Activated CD8-positive, alpha-beta T cell treated with anti-CD3 and anti-CD28 coated beads for 36 hours (primary cell): ENCODE measurements at regions not wholly inside any gene's neighbourhood (a gene's known extent, or its start where the extent isn't known, plus 50 kb on each side); places are given as distances from the start of the nearest gene placed in this dataset.

Source experiments
- ATAC-seq: fragments of 200-7000 bp; cut with Tn5 transposase; one replicate; pipeline ENCODE4 v1.10.0; 2021; ENCODE audit warnings: mild to moderate bottlenecking, moderate library complexity
- CTCF ChIA-PET: fragments of 350-600 bp; sonication (Branson Sonifier 250); formaldehyde crosslinking; loops from one replicate; lab custom pipeline; 2021; ENCODE audit warnings: antibody characterized with exemption; lab: Charles Lee
- POLR2A ChIA-PET: fragments of 350-600 bp; sonication (Branson Sonifier 250); formaldehyde crosslinking; loops from one replicate; lab custom pipeline; 2021; ENCODE audit warnings: antibody characterized with exemption; lab: Charles Lee
- DNase-seq: peaks from one replicate; pipeline ENCODE4 v3.0.0-alpha.2; 2020
- H3K27ac Mint-ChIP-seq: one replicate; pipeline ENCODE4 v1.8.0; 2021; ENCODE audit warnings: mild to moderate bottlenecking, mixed read lengths
- H3K27me3 Mint-ChIP-seq: one replicate; pipeline ENCODE4 v1.8.0; 2021; ENCODE audit warnings: mixed read lengths
- H3K36me3 Mint-ChIP-seq: one replicate; pipeline ENCODE4 v1.8.0; 2021; ENCODE audit warnings: low read depth, mixed read lengths
- H3K4me1 Mint-ChIP-seq: one replicate; pipeline ENCODE4 v1.8.0; 2021; ENCODE audit warnings: low read depth, mixed read lengths
- H3K4me3 Mint-ChIP-seq: one replicate; pipeline ENCODE4 v1.8.0; 2021; ENCODE audit warnings: mild to moderate bottlenecking, moderate library complexity, mixed read lengths
- H3K9me3 Mint-ChIP-seq: one replicate; pipeline ENCODE4 v1.8.0; 2021; ENCODE audit warnings: mixed read lengths
- intact Hi-C: fragments of 100-400 bp; cut with micrococcal nuclease; formaldehyde crosslinking; loops from one replicate; pipeline ENCODE4 v1.10.0; 2022
- TF ChIP-seq, protein P1 (sequence below): fragments of 200-600 bp; IDR thresholded peaks from one replicate; pipeline ENCODE4 v1.8.0; 2022; ENCODE audit warnings: antibody characterized with exemption, mild to moderate bottlenecking

DNA sequence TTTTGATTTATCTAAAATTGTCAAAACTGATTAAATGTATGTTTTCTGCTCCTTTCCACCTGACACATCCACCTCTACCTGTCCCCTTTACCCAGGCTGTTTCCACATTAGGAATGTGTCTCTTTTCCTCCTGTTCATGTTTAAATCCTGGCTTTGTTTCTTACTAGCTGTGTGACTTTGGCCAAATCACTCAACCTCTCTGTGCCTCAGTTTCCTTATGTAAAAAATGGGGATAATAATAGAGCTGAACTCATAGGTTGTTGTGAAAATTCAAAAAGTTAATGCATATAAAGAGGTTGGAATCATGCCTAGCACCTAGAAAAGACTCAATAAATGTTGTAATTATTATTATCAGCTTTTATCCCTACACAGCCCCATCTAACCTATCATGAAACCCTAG, 136.8 kb downstream of the NXPE2 start:
- ATAC-seq: no peak
- no peaks in the 10 kb centered on the region for H3K9me3 Mint-ChIP-seq

DNA sequence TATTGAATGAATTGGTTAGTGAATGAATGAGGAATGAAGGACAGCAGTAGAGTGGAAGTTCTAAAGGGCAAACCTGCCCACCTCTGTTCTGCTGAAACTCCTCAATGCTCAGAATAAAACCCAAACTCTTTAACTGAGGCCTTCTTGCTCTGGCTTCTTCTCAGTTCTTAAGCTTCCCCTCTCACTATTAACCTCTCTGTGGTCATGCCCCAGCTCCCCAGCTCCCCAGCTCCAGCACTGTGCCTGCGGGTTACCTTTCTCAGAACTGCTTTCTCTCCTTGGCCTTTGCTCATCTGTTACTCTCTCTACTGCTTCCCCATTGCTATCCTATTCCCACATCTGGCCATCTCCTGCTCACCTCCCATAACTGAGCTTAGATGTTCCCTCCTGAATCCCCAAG, 137.4 kb downstream of the NXPE2 start:
- DNase-seq: no peak
- H3K9me3 Mint-ChIP-seq: no peaks in the 10 kb centered on the region
- H3K4me1 Mint-ChIP-seq: no peaks in the 10 kb centered on the region
- no peak overlapping the region for H3K27ac Mint-ChIP-seq
- no peak for ATAC-seq
- H3K27me3 Mint-ChIP-seq: peaks cover 5% of the 10 kb centered on the region
- H3K36me3 Mint-ChIP-seq: no peaks in the 10 kb centered on the region
- H3K4me3 Mint-ChIP-seq: no peak overlapping the region
- ChIA-PET POLR2A (no interaction called here), CTCF (no interaction called here)
- intact Hi-C loops: no loop called here
- TF ChIP-seq, protein P1, sequence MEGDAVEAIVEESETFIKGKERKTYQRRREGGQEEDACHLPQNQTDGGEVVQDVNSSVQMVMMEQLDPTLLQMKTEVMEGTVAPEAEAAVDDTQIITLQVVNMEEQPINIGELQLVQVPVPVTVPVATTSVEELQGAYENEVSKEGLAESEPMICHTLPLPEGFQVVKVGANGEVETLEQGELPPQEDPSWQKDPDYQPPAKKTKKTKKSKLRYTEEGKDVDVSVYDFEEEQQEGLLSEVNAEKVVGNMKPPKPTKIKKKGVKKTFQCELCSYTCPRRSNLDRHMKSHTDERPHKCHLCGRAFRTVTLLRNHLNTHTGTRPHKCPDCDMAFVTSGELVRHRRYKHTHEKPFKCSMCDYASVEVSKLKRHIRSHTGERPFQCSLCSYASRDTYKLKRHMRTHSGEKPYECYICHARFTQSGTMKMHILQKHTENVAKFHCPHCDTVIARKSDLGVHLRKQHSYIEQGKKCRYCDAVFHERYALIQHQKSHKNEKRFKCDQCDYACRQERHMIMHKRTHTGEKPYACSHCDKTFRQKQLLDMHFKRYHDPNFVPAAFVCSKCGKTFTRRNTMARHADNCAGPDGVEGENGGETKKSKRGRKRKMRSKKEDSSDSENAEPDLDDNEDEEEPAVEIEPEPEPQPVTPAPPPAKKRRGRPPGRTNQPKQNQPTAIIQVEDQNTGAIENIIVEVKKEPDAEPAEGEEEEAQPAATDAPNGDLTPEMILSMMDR: no peak

More for the DNA sequence above, 136.8 kb downstream of the NXPE2 start:
- ChIA-PET CTCF (no interaction called here), POLR2A (no interaction called here)
- no peak for DNase-seq
- TF ChIP-seq, protein P1: no peak
- Mint-ChIP-seq H3K27me3 (peaks cover 5% of the 10 kb centered on the region), H3K4me3 (no peak overlapping the region), H3K27ac (no peak overlapping the region), H3K36me3 (no peaks in the 10 kb centered on the region), H3K4me1 (no peaks in the 10 kb centered on the region)
- intact Hi-C loops: no loop called here

DNA sequence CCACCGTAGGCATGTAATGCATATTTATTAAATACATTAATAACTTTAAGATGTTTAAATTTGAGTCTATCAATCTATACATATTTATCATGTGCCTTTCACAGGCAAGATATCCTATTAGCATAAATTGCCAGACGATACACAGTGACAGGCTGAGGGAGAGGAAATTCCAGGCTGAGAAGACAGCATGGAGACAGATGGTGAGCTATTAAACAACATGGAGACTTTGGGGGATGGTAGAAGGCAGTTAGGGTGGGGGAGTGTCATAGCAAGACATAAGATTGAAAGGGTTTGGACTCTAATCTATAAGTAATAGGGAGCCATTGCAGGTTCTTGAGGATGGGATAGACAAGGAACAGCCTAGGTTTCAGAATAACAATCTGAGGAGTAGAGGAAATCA, 138.5 kb downstream of the NXPE2 start:
- no peaks in the 10 kb centered on the region for H3K9me3 Mint-ChIP-seq
- TF ChIP-seq, protein P1: no peak
- ATAC-seq (no peak), DNase-seq (no peak)
- no peak overlapping the region for H3K4me3 Mint-ChIP-seq
- intact Hi-C loops: no loop called here
- POLR2A ChIA-PET: no interaction called here
- H3K36me3 Mint-ChIP-seq: no peaks in the 10 kb centered on the region
- no peak overlapping the region for H3K27ac Mint-ChIP-seq
- H3K27me3 Mint-ChIP-seq: peaks cover 5% of the 10 kb centered on the region
- CTCF ChIA-PET: no interaction called here
- H3K4me1 Mint-ChIP-seq: no peaks in the 10 kb centered on the region

DNA sequence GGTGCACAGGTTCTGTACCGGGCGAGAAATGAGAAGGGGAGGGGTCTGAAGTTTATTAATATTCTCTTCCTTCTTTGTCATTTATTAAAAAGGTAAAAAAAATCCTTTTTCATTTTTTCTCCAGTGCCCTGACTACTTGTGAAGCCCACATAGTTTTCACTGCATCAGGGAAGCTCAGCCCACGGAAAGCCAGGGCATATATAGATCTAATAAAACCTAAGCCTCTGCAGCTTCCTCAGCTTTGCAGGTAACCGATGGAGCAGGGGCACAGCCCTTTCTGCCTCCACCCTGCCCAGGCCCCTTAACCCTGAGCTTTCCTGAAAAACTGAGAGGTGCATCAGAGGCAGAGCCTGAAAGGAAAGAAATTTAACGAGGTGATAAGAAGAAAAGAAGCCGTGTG, 140.1 kb downstream of the NXPE2 start:
- POLR2A ChIA-PET: interaction anchor here (0.6 kb wide), 1 partner anchor 422 kb away, joined by 3 read pairs; no protein-coding TSS in a partner anchor

DNA sequence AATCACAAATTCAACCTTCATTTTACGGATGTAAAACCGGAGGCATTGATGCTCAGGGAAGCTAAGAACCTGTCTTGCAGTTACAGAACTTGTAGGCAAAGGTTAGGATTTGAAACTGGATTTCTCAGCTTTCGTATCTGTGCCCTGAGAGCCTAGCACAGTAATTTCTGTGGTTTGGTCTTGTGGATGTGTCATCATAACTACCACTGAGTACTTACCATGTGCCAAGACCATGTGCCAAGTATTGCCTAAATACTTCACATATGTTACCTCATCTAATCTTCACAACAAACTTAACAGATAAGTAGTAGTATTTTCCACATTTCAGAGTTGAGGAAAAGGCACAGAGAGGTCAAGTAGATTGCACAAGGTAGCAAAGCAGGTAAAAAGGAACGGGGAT, 140.7 kb downstream of the NXPE2 start:
- Mint-ChIP-seq H3K27me3 (peaks cover 5% of the 10 kb centered on the region), H3K27ac (no peak overlapping the region), H3K4me1 (no peaks in the 10 kb centered on the region), H3K9me3 (no peaks in the 10 kb centered on the region), H3K36me3 (no peaks in the 10 kb centered on the region), H3K4me3 (no peak overlapping the region)
- ChIA-PET CTCF (interaction anchor here (1.2 to 1.3 kb wide), 2 partner anchors 10 to 73 kb away, joined by 3 read pairs; no protein-coding TSS in a partner anchor), POLR2A (interaction anchor here (0.6 kb wide), 1 partner anchor 422 kb away, joined by 3 read pairs; no protein-coding TSS in a partner anchor)
- intact Hi-C loops: no loop called here
- DNase-seq (no peak), ATAC-seq (no peak)
- TF ChIP-seq, protein P1: no peak

More for the DNA sequence above, 140.1 kb downstream of the NXPE2 start:
- intact Hi-C loops: no loop called here
- H3K4me1 Mint-ChIP-seq: no peaks in the 10 kb centered on the region
- DNase-seq: no peak
- no peaks in the 10 kb centered on the region for H3K36me3 Mint-ChIP-seq
- CTCF ChIA-PET: interaction anchor here (1.2 to 1.3 kb wide), 2 partner anchors 11 to 74 kb away, joined by 3 read pairs; no protein-coding TSS in a partner anchor
- H3K4me3 Mint-ChIP-seq: no peak overlapping the region
- peaks cover 5% of the 10 kb centered on the region for H3K27me3 Mint-ChIP-seq
- H3K27ac Mint-ChIP-seq: no peak overlapping the region
- no peaks in the 10 kb centered on the region for H3K9me3 Mint-ChIP-seq
- TF ChIP-seq, protein P1: no peak
- ATAC-seq: no peak
